ENCODE measurements at regions not wholly inside any gene's neighbourhood (a gene's known extent, or its start where the extent isn't known, plus 50 kb on each side); places are given as distances from the start of the nearest gene placed in this dataset.

- TF ChIP-seq ZFP3 (CRISPR knock-in tag; IDR thresholded peaks at IDR 0.05): no peak
- no peak for TF ChIP-seq RARB (CRISPR knock-in tag; IDR thresholded peaks at IDR 0.05)
- no peak for TF ChIP-seq TOX (CRISPR knock-in tag; IDR thresholded peaks at IDR 0.05; ENCODE audit: borderline replicate concordance)
- TF ChIP-seq SNAI2 (CRISPR knock-in tag; IDR thresholded peaks at IDR 0.05): no peak
- TF ChIP-seq ZC3H10 (CRISPR knock-in tag; IDR thresholded peaks at IDR 0.05): no peak
- no peak for TF ChIP-seq GLIS3 (CRISPR knock-in tag; IDR thresholded peaks at IDR 0.05)
- TF ChIP-seq CREB5 (CRISPR knock-in tag; IDR thresholded peaks at IDR 0.05; ENCODE audit: low read depth): no peak
- no peak for TF ChIP-seq POU6F1 (CRISPR knock-in tag; IDR thresholded peaks at IDR 0.05; ENCODE audit: borderline replicate concordance, low read depth)
- TF ChIP-seq OSR1 (CRISPR knock-in tag; IDR thresholded peaks at IDR 0.05): no peak
- no peak for TF ChIP-seq PATZ1 (CRISPR knock-in tag; IDR thresholded peaks at IDR 0.05; ENCODE audit: borderline replicate concordance)
- TF ChIP-seq ISL1 (CRISPR knock-in tag; IDR thresholded peaks at IDR 0.05): no peak
- ATAC-seq: no peak
Measured at GRCh38 chr14:38770251-38770650, 332.8 kb downstream of the SEC23A start.

GRCh38 chr14:38762845-38763244, 340.2 kb downstream of the SEC23A start:
- TF ChIP-seq ISL1 (CRISPR knock-in tag; IDR thresholded peaks at IDR 0.05) (no peak), GLIS3 (CRISPR knock-in tag; IDR thresholded peaks at IDR 0.05) (no peak), ZFP30 (CRISPR knock-in tag; IDR thresholded peaks at IDR 0.05) (no peak), POU6F1 (CRISPR knock-in tag; IDR thresholded peaks at IDR 0.05; ENCODE audit: borderline replicate concordance, low read depth) (no peak), PPARA (CRISPR knock-in tag; IDR thresholded peaks at IDR 0.05; ENCODE audit: borderline replicate concordance) (no peak), PATZ1 (CRISPR knock-in tag; IDR thresholded peaks at IDR 0.05; ENCODE audit: borderline replicate concordance) (no peak), ZNF8 (CRISPR knock-in tag; IDR thresholded peaks at IDR 0.05) (no peak), CSRNP3 (CRISPR knock-in tag; IDR thresholded peaks at IDR 0.05) (no peak), TSHZ2 (CRISPR knock-in tag; IDR thresholded peaks at IDR 0.05) (no peak), ZFP3 (CRISPR knock-in tag; IDR thresholded peaks at IDR 0.05) (no peak), BACH2 (CRISPR knock-in tag; IDR thresholded peaks at IDR 0.05; ENCODE audit: borderline replicate concordance) (no peak), TCF4 (CRISPR knock-in tag; IDR thresholded peaks at IDR 0.05; ENCODE audit: borderline replicate concordance) (no peak), SNAI2 (CRISPR knock-in tag; IDR thresholded peaks at IDR 0.05) (no peak), RARB (CRISPR knock-in tag; IDR thresholded peaks at IDR 0.05) (no peak), TOX (CRISPR knock-in tag; IDR thresholded peaks at IDR 0.05; ENCODE audit: borderline replicate concordance) (no peak), OSR1 (CRISPR knock-in tag; IDR thresholded peaks at IDR 0.05) (no peak), ARNTL (CRISPR knock-in tag; IDR thresholded peaks at IDR 0.05; ENCODE audit: borderline replicate concordance, low read depth) (no peak), CSDC2 (CRISPR knock-in tag; IDR thresholded peaks at IDR 0.05) (no peak), ZNF70 (CRISPR knock-in tag; IDR thresholded peaks at IDR 0.05) (no peak), ZC3H10 (CRISPR knock-in tag; IDR thresholded peaks at IDR 0.05) (no peak)
- no peak for ATAC-seq

Measured in SK-N-SH treated with all-trans-retinoic acid at 6 μM for 48 hours (cell line).